GM19328 (cell line): ENCODE measurements at regions not wholly inside any gene's neighbourhood (a gene's known extent, or its start where the extent isn't known, plus 50 kb on each side); places are given as distances from the start of the nearest gene placed in this dataset.
"Not testable (repeated sequence)": the region's sequence is repeated elsewhere in the genome, so short reads cannot be mapped to it uniquely, and the experiment has no call there.

Experiments
- ATAC-seq: cut with Tn5 transposase; IDR thresholded peaks from one replicate; pipeline ENCODE4 v1.9.1; 2021; ENCODE audit warnings: mild to moderate bottlenecking, moderate library complexity; ENCODE audit not compliant: unreplicated experiment

- ATAC-seq, result no peak
Observed at GRCh38 chr3:139095803-139096466, 51.2 kb upstream of the PRR23C start.

DNA sequence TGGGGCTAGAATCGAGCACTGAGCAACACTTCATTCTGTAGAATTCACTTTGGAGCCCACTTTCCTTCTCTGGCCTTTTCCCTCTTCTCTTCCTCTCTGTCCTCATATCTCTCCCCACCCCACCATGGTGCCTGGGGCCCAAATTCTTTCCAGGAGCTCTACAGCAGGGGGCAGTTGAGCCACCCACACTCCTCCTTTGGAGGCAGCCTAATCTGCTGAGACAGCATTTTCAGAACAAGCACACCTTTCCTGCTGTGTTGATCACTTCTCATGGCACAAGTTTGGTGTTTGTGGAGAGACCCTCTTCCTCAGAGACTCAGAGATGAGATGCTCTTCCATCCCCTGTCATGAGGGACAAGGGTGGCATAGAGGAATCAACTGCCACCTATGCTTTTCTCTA, 52.0 kb upstream of the PRR23C start:
- ATAC-seq, result no peak

GRCh38 chr3:139098391-139098790, 53.7 kb upstream of the PRR23C start:
- ATAC-seq, result no peak

- no peak for ATAC-seq
Observed at GRCh38 chr3:139099968-139100817, 55.5 kb upstream of the PRR23C start.

DNA sequence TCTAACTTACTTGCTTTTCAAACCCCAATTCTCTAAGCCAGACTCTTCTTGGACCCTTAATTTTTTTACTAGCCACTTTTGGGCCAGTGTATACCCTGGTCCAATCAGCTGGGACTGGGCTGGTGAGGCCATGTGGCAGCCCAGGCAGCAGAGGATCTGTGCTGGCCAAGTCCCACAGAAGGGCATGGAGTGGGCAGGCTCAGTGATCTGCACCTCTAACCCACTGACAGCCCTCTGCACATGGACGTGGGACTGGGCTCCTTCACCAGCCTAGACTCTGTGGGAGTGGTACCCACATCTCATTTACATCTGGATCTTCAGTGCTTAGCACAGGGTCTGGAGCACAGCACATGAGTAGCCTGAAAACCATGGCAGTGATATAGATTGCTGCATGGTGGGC, 56.1 kb upstream of the PRR23C start:
- ATAC-seq, result no peak

- no peak for ATAC-seq
Observed at GRCh38 chr3:139101396-139101795, 56.7 kb upstream of the PRR23C start.

DNA sequence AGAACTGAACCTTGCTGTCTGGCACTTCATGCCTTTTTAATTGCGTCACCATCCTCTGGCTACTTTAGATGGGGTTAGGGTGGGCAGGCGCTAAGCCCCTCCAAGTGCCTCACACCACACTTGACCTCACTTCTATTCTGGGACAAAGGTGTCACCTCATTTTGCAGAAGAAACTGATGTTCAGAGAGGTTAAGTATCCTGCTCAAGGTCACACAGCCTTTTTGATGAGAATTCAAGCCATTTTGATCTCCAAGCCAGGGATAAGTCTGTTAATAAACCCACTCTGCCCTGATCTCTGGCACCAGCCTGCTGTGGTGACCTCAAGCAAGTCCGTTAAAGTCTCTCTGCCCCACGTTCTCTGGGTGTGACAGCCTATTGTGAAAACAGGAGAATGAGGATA, 58.8 kb upstream of the PRR23C start:
- no peak for ATAC-seq

DNA sequence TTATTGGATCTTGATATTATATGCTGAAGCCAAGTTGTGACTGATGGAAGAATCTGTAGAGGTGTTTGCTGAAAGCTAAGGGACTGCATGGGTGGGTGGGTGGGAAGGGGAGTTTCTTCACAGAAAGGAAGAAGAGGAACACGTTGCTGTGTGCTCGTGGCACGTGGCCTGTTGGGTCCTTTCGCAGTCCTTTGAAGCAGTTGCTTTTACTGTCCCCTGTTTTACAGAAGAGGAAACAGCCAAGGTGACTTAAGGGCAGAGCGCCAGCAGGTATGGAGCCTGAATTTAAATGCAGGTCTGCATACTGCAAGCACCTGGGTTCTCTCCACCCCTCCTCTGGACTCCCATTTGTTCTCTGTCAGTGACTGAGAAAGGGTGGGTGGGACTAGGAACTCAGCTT, 59.4 kb upstream of the PRR23C start:
- no peak for ATAC-seq

- no peak for ATAC-seq
Observed at GRCh38 chr3:139105154-139105702, 60.5 kb upstream of the PRR23C start.

DNA sequence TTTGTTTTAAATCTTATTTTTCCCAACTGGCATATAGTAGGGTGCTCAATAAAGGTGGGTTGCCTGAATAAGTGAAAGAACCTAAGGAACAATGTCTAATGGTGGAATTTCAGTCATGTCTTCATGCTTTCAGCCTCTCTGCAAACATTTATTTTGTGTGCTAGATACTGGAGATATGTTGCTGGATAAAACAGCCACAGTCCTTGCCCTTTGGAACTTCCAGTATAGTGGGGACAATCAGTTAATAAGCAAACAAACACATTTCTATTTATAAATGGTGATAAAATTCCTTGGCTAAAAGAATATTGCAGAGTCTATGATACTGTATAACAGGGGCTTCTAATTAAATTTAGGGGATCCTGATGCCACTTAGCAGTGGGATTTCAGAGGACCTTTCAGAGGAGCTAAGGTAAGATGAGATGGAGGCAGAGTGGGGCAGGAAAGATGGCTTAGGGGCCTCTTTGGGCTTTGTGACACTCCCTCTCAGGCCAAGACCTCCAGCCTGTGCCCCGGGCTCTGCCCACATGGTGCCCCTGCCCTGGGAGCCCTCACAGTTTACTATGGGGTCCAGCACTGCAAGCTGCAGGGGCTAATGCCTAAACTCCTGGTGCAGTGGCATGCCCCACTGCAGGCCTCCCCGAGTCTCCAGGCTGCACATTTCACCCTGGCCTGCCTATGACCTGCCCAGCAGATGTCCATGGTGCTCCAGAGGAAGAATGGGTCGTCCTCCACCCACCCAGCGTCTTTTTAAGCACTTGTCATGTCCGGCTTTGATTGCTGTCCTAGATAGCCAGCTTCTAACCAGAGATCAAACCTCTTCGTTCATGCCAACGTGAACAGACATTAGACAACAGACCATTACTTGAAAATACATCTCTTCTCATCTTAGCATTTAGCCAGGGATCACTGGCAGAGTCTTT, 61.6 kb upstream of the PRR23C start:
- no peak for ATAC-seq

DNA sequence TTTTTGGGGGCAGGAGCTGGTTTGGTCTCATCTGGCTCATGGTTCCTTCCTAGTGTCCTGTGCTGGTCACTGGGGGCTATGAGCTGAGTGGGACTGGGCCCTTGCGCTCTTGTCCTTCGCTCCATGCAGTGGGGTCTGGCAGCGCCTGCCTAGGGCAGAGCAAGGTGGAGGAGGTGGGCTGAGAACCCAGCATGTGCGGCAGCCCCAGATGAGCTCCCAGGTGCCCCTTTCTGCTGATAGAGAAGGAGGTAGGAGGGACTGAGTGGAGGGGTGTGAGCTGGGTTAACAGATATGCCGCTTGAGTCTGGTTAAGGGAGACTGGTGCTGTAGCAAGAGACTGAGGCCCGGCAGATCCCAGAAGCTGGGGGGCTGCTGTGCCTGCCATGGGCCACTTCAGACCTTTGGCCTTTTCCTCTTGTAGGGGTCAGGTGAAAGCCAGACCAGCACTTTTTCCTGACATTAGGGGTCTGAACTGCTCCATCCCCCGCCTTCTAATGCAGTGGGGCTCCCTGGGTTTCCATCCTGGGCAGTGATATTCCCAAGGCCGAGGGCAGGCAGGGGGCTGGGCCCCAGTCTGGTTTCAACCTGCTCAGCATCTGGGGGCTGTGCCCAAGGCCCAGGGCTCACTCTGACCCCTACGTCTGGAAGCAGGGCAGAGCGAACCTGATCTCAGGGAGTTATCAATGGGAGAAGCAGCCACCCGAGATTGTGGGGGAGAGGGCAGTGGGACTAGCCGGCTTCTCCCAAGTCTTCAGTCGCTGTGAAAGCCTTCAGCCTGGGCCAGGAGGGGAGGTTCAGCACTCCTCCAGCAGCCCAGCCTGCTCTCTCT, 62.9 kb upstream of the PRR23C start:
- ATAC-seq, result no peak

- ATAC-seq, result no peak
Observed at GRCh38 chr3:139108253-139108969, 63.7 kb upstream of the PRR23C start.

- no peak for ATAC-seq
Observed at GRCh38 chr3:139109271-139109670, 64.6 kb upstream of the PRR23C start.

DNA sequence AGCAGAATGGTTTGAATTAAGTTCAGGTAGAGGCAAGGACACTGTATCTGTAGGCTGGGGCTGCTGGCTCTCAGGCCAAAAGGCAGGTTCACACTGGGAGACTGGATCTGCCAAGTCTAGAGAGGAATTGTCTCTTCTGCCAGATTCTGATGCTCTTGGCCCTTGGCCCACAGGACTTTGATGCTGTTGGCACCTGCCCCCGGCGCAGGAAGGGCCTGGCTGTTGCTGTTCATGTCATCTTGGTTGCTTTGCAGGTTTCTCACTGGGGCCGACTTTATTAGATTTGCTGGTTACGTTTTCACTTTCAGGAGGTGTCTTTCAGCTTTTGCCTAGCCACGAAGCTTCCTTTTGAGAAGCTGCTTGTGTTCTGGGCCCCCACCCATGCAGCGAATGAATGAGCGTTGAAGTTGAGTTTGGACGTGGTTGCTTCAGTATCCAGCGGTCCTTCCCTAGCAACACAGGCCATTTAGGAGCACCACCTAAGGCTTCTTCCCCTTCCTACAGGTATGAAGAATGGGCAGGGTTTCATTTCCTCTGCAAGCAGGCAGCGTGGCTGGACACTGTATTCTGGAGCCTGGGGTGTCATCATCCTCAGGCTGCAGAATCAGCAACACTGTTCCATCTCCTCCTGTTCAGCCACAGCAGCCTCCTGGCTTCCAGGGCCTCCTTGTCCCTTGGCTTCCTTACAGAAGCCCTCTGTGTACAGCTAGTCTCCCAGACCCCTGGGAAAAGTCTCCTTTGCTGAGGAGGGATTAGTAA, 65.6 kb upstream of the PRR23C start:
- ATAC-seq, result no peak

DNA sequence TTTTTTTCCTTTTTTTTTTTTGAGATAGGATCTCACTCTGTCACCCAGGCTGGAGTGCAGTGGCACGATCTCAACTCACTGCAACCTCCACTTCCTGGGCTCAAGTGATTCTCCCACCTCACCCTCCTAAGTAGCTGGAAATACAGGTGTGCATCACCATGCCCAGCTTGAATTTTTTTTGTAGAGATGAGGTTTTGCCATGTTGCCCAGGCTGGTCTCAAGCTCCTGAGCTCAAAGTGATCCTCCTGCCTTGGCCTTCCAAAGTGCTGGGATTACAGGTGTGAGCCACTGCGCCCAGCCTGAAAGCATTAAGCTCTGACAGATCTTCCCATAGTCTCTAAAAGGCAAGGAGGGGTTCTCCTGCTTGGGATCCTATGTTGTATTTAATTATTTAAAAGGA, 66.2 kb upstream of the PRR23C start:
- not testable (repeated sequence) for ATAC-seq

DNA sequence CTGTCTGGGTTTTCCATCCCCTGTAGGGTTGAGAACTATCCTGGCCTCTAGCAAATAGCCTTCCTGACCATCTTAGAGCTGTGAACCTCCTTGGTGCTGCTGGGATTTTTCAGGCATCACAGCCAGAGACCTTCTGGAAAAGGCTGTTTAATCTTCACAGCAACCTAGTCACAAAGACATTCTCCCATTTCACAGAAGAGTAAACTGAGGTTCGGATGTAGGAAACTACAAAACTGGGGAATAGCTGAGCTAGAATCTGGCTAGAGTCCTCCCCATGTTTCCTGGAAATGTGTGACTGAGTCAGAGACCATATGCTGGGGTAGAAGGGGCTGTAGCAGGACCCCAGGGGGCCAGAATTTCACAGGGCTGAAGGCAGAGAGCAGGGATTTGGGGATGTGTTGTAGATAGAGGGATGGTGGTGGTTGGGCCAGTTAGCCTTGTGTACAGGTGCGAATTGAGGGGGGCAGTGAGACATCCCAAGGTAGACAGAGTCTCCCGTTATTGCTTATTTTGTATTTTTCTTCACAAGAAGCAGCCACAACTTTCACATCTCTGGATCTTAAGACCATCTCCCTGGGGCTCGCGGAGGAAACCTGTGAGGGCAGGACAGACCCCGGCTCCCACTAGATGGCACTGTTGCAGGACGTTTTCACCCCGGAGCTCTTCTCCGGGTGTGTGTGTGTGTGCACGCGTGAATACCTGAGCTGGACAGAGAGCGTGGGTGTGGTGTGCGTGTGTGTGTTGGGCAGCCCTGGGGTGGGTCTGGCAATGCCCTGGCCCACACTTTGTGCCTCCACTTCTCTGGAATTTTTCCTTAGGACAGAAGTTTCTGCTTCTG, 66.9 kb upstream of the PRR23C start:
- ATAC-seq, result peak; percentile 63

DNA sequence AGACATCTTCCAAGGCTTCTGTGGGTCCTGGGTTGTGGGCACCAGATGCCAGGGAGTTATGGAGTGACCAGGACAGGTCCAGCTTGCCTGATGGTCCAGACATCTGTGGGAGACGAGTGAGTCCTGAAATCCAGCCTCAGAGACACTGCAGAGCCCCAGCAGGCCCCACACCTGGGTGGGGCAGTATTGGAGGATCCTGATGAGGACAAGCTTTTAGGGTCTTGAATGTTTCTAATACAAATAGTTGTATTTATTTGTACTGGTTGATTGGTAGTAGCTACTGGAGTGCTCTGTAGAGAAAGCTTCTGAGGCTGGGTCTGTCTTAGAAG, 67.5 kb upstream of the PRR23C start:
- ATAC-seq, result no peak
